Limb (tissue), 2 donors: ENCODE measurements at regions not wholly inside any gene's neighbourhood (a gene's known extent, or its start where the extent isn't known, plus 50 kb on each side); places are given as distances from the start of the nearest gene placed in this dataset.
"Not testable (repeated sequence)": the region's sequence is repeated elsewhere in the genome, so short reads cannot be mapped to it uniquely, and the experiment has no call there.

Source experiments
- DNase-seq, 2 donors: peaks; one replicate each; pipeline ENCODE4 v3.0.0-alpha.2; 2016; ENCODE audit errors: extremely low spot score in 2 of 2

GRCh38 chr6:141457984-141458383, 674.7 kb upstream of the GJE1 start:
- DNase-seq = not testable (repeated sequence)

- DNase-seq = no peak
These were observed 680.4 kb upstream of the GJE1 start for GRCh38 chr6:141452354-141452686.

- DNase-seq = no peak
These were observed 681.0 kb upstream of the GJE1 start for GRCh38 chr6:141451511-141452353.

GRCh38 chr6:141451181-141451510, 681.6 kb upstream of the GJE1 start:
- DNase-seq = no peak

- DNase-seq = no peak
These were observed 686.6 kb upstream of the GJE1 start for GRCh38 chr6:141445928-141446628.

GRCh38 chr6:141443668-141444289, 688.9 kb upstream of the GJE1 start:
- DNase-seq = no peak

GRCh38 chr6:141443032-141443431, 689.7 kb upstream of the GJE1 start:
- DNase-seq = no peak

GRCh38 chr6:141439513-141439912, 693.2 kb upstream of the GJE1 start:
- DNase-seq = no peak

GRCh38 chr6:141437685-141438084, 695.0 kb upstream of the GJE1 start:
- DNase-seq = no peak

- DNase-seq = no peak
These were observed 695.7 kb upstream of the GJE1 start for GRCh38 chr6:141437011-141437410.

GRCh38 chr6:141426400-141426980, 706.2 kb upstream of the GJE1 start:
- no peak for DNase-seq

GRCh38 chr6:141421378-141421777, 711.3 kb upstream of the GJE1 start:
- DNase-seq = no peak

GRCh38 chr6:141418076-141418475, 714.6 kb upstream of the GJE1 start:
- DNase-seq = no peak

GRCh38 chr6:141415896-141416295, 716.8 kb upstream of the GJE1 start:
- DNase-seq = no peak

GRCh38 chr6:141413196-141413595, 719.5 kb upstream of the GJE1 start:
- no peak for DNase-seq

- DNase-seq = no peak
These were observed 726.0 kb upstream of the GJE1 start for GRCh38 chr6:141406761-141407160.

GRCh38 chr6:141403827-141404226, 728.9 kb upstream of the GJE1 start:
- no peak for DNase-seq

GRCh38 chr6:141403103-141403502, 729.6 kb upstream of the GJE1 start:
- no peak for DNase-seq

GRCh38 chr6:141402489-141402888, 730.2 kb upstream of the GJE1 start:
- no peak for DNase-seq

- DNase-seq = no peak
These were observed 730.9 kb upstream of the GJE1 start for GRCh38 chr6:141401851-141402250.

- DNase-seq = no peak
These were observed 731.6 kb upstream of the GJE1 start for GRCh38 chr6:141401168-141401567.

GRCh38 chr6:141398949-141399348, 733.8 kb upstream of the GJE1 start:
- no peak for DNase-seq
